ENCODE measurements at regions not wholly inside any gene's neighbourhood (a gene's known extent, or its start where the extent isn't known, plus 50 kb on each side); places are given as distances from the start of the nearest gene placed in this dataset.
"Not testable (repeated sequence)": the region's sequence is repeated elsewhere in the genome, so short reads cannot be mapped to it uniquely, and the experiment has no call there.

GRCh38 chr12:74665690-74666089 lies 128.1 kb downstream of the ATXN7L3B start:
- no peak for TF ChIP-seq CTCF (IDR thresholded peaks at IDR 0.05; ENCODE audit: borderline replicate concordance, insufficient read depth, low read depth, low read length)
- no peak overlapping the region for H3K4me3 ChIP-seq (ENCODE audit: low read depth, low read length)

DNA sequence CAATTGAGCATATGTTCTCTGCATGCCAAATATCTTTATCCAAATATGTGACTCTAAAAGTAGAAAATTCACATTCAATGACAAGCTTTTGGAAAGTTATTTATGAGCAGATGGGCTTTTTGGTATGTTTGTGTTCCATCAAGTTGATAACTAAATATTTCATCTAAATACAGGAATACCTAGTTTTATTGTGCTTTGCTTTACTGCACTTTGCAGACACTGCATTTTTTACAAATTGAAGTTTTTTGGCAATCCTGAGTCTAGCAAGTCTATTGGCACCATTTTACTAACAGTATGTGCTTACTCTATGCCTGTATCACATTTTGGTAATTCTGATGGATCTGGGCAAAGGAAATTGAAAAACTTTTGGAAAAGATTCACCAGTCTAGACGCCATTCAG lies 133.8 kb downstream of the ATXN7L3B start:
- H3K4me3 ChIP-seq (ENCODE audit: low read depth, low read length) = no peak overlapping the region
- TF ChIP-seq CTCF (IDR thresholded peaks at IDR 0.05; ENCODE audit: borderline replicate concordance, insufficient read depth, low read depth, low read length) = no peak

GRCh38 chr12:74676955-74677354 lies 139.3 kb downstream of the ATXN7L3B start:
- H3K4me3 ChIP-seq (ENCODE audit: low read depth, low read length) = not testable (repeated sequence)

DNA sequence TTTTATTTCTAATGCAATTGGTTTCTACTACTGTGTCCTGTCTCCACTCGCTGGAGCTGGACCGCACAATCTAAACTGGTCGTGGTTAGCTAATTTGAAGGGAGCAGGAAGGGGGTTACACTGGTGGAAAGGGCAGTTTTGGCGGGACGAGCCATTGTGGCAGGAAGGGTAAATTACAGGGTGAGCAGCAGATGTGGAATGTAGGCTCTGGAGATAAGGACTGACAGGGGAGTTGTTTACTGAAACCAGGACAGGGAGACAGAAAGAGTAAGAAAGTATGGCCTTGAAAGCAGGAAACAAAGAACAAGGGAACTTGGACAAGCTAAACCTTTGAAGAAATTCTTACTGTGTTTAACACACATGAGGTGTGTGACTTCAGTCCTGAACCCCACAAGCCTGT lies 147.8 kb downstream of the ATXN7L3B start:
- no peak overlapping the region for H3K4me3 ChIP-seq (ENCODE audit: low read depth, low read length)
- no peak for TF ChIP-seq CTCF (IDR thresholded peaks at IDR 0.05; ENCODE audit: borderline replicate concordance, insufficient read depth, low read depth, low read length)

- TF ChIP-seq CTCF (IDR thresholded peaks at IDR 0.05; ENCODE audit: borderline replicate concordance, insufficient read depth, low read depth, low read length) = no peak
- H3K4me3 ChIP-seq (ENCODE audit: low read depth, low read length) = no peak overlapping the region
Observed at GRCh38 chr12:74689071-74689655, 151.5 kb downstream of the ATXN7L3B start.

DNA sequence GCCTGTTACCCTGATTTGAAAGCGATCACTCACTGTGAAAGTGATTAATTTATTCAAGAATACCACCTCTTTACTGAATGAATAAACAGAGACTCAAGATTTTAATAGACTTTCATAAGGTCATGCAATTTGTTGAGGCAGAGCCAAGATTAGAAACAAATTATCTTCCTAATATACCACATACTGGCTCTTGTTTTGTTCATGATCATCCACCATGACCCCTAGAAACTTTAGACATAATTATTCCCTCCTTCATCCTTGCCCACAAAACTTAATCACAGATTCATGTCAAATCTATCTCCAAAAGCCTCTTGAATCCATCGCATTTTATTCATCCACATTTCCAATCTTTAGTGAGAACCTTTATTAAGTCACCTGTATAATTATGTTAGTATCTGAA lies 152.3 kb downstream of the ATXN7L3B start:
- H3K4me3 ChIP-seq (ENCODE audit: low read depth, low read length) = no peak overlapping the region
- TF ChIP-seq CTCF (IDR thresholded peaks at IDR 0.05; ENCODE audit: borderline replicate concordance, insufficient read depth, low read depth, low read length) = no peak

DNA sequence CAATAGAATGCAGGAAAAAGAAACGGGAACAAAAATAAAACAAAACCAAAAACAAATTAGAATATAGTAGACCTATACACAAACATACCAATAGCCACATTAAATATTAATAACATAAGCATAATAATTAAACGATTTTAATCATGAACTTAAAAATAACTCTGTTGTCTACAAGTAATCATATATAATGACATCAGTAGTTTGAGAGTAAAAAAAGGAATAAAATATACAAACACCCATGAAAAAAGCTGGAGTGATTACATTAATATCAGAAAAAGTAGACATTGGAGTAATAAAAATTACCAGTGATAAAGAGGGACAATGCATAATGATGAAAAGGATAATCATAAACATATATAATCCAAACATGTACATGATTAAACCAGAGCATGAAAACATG lies 181.8 kb downstream of the ATXN7L3B start:
- no peak overlapping the region for H3K4me3 ChIP-seq (ENCODE audit: low read depth, low read length)
- no peak for TF ChIP-seq CTCF (IDR thresholded peaks at IDR 0.05; ENCODE audit: borderline replicate concordance, insufficient read depth, low read depth, low read length)

DNA sequence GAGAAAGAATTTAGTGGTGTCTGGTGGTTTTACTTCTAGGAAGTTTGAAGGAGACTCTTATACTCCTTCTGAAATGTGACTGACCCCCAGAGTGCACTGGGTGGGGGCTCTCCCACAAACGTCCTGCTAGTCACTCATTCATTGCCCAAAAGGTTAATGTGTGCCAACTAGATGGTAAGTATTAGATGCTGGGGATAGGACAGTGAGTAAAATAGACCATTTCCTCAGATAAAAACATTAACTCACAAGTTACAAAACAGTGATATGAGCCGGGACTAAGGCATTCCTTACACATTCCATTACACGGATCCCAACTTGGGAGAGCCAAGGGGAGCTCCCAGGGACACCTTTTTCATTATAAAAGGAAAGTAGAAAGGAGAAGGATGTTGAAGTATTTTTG lies 185.1 kb downstream of the ATXN7L3B start:
- no peak overlapping the region for H3K4me3 ChIP-seq (ENCODE audit: low read depth, low read length)
- no peak for TF ChIP-seq CTCF (IDR thresholded peaks at IDR 0.05; ENCODE audit: borderline replicate concordance, insufficient read depth, low read depth, low read length)
